GM19351 (cell line): ENCODE measurements at regions not wholly inside any gene's neighbourhood (a gene's known extent, or its start where the extent isn't known, plus 50 kb on each side); places are given as distances from the start of the nearest gene placed in this dataset.

ENCODE experiments used
- ATAC-seq: cut with Tn5 transposase; IDR thresholded peaks from one replicate; pipeline ENCODE4 v1.9.1; 2021; ENCODE audit warnings: mild to moderate bottlenecking, moderate library complexity; ENCODE audit not compliant: unreplicated experiment

- ATAC-seq: no peak
Measured at GRCh38 chrX:131764216-131764615, 220.3 kb downstream of the OR13H1 start.

- peak; percentile 76 for ATAC-seq
Measured at GRCh38 chrX:131778269-131779218, 234.7 kb downstream of the OR13H1 start.

- ATAC-seq: no peak
Measured at GRCh38 chrX:131779306-131779705, 235.4 kb downstream of the OR13H1 start.

GRCh38 chrX:131779741-131780140, 235.9 kb downstream of the OR13H1 start:
- no peak for ATAC-seq

- no peak for ATAC-seq
Measured at GRCh38 chrX:131782646-131783045, 238.8 kb downstream of the OR13H1 start.

- peak; percentile 64 for ATAC-seq
Measured at GRCh38 chrX:131783555-131784308, 239.4 kb upstream of the STK26 start.

GRCh38 chrX:131789664-131790063, 233.4 kb upstream of the STK26 start:
- ATAC-seq: peak; percentile 48

- ATAC-seq: no peak
Measured at GRCh38 chrX:131791608-131792355, 231.3 kb upstream of the STK26 start.

- peak; percentile 65 for ATAC-seq
Measured at GRCh38 chrX:131792356-131792749, 230.7 kb upstream of the STK26 start.

GRCh38 chrX:131792789-131793462, 230.2 kb upstream of the STK26 start:
- ATAC-seq: peak; percentile 47

GRCh38 chrX:131795442-131796229, 227.5 kb upstream of the STK26 start:
- ATAC-seq: no peak

GRCh38 chrX:131801066-131801465, 222.0 kb upstream of the STK26 start:
- no peak for ATAC-seq

- ATAC-seq: no peak
Measured at GRCh38 chrX:131801911-131802310, 221.2 kb upstream of the STK26 start.

- ATAC-seq: peak; percentile 92
Measured at GRCh38 chrX:131802836-131803626, 220.1 kb upstream of the STK26 start.

- peak; percentile 86 for ATAC-seq
Measured at GRCh38 chrX:131812847-131813825, 210.0 kb upstream of the STK26 start.

- peak; percentile 65 for ATAC-seq
Measured at GRCh38 chrX:131816551-131817136, 206.5 kb upstream of the STK26 start.

GRCh38 chrX:131818297-131818936, 204.7 kb upstream of the STK26 start:
- ATAC-seq: no peak
